OCI-LY7 (cell line): ENCODE measurements at regions not wholly inside any gene's neighbourhood (a gene's known extent, or its start where the extent isn't known, plus 50 kb on each side); places are given as distances from the start of the nearest gene placed in this dataset.

Experiments
- BruUV-seq: library from RNA; stranded (reverse); fragments of 400-500 nt; replicated peaks from 2 replicates; lab custom pipeline; 2021; lab: Mats Ljungman, UMichigan
- CTCF ChIA-PET: fragments of 300-600 bp; sonication (Branson Sonifier 250); formaldehyde crosslinking; loops from one replicate; lab custom pipeline; 2022; ENCODE audit warnings: antibody characterized with exemption; ENCODE audit not compliant: unreplicated experiment; lab: Charles Lee
- POLR2A ChIA-PET: fragments of 300-600 bp; sonication (Branson Sonifier 250); formaldehyde crosslinking; loops from one replicate; lab custom pipeline; 2022; ENCODE audit warnings: antibody characterized with exemption; lab: Charles Lee
- DNase-seq: peaks from one replicate; pipeline ENCODE4 v3.0.0-alpha.2; 2015; ENCODE audit warnings: low spot score
- H2AFZ ChIP-seq: fragments of 200-600 bp; sonication (generic), shearing (Covaris generic); 2 replicates; pipeline ENCODE4 v1.6.1; 2014; ENCODE audit warnings: mild to moderate bottlenecking, antibody characterized with exemption, low read length, moderate library complexity
- H3K27ac ChIP-seq: fragments of 200-600 bp; sonication (generic); 2 replicates; pipeline ENCODE4 v1.5.1; 2014; ENCODE audit warnings: mixed run types, low read depth, mild to moderate bottlenecking, moderate library complexity, low read length, inconsistent platforms; ENCODE audit not compliant: poor library complexity, severe bottlenecking
- H3K36me3 ChIP-seq: fragments of 200-600 bp; sonication (generic); 2 replicates; pipeline ENCODE4 v1.6.1; 2014; ENCODE audit warnings: mild to moderate bottlenecking, antibody characterized with exemption, low read length, moderate library complexity, mixed read lengths; ENCODE audit not compliant: insufficient read depth
- H3K4me1 ChIP-seq: fragments of 200-600 bp; sonication (generic); 2 replicates; pipeline ENCODE4 v1.5.1; 2014; ENCODE audit warnings: mild to moderate bottlenecking, low read length; ENCODE audit not compliant: insufficient read depth, poor library complexity, severe bottlenecking
- H3K4me2 ChIP-seq: fragments of 200-600 bp; sonication (generic); 2 replicates; pipeline ENCODE4 v1.6.1; 2014; ENCODE audit warnings: mild to moderate bottlenecking, low read length
- H3K4me3 ChIP-seq: fragments of 200-600 bp; sonication (generic); 2 replicates; pipeline ENCODE4 v1.5.1; 2014; ENCODE audit warnings: mild to moderate bottlenecking, low read depth, low read length; ENCODE audit not compliant: poor library complexity, severe bottlenecking
- H3K79me2 ChIP-seq: fragments of 200-600 bp; sonication (generic); 2 replicates; pipeline ENCODE4 v1.6.1; 2016; ENCODE audit warnings: low read depth, mild to moderate bottlenecking, low read length, moderate library complexity, mixed read lengths; ENCODE audit not compliant: insufficient read depth
- H3K9me2 ChIP-seq: fragments of 200-600 bp; sonication (generic); 2 replicates; pipeline ENCODE4 v1.6.1; 2016; ENCODE audit warnings: mild to moderate bottlenecking, low read length, mixed read lengths; ENCODE audit not compliant: insufficient read depth
- H3K9me3 ChIP-seq: fragments of 200-600 bp; sonication (generic); 2 replicates; pipeline ENCODE4 v1.6.1; 2014; ENCODE audit warnings: mild to moderate bottlenecking, mixed run types, low read length, mixed read lengths
- H4K20me1 ChIP-seq: fragments of 200-600 bp; sonication (generic); 2 replicates; pipeline ENCODE4 v1.6.1; 2014; ENCODE audit warnings: mild to moderate bottlenecking, antibody characterized with exemption, low read length, moderate library complexity, mixed read lengths; ENCODE audit not compliant: insufficient read depth
- CTCF ChIP-seq: fragments of 200-600 bp; sonication (generic); conservative IDR thresholded peaks from 2 replicates; pipeline ENCODE4 v1.5.1; 2014; ENCODE audit warnings: mild to moderate bottlenecking, antibody characterized with exemption, low read length, moderate library complexity, mixed read lengths
- EZH2phosphoT487 ChIP-seq: fragments of 200-600 bp; sonication (generic); IDR thresholded peaks from 2 replicates; pipeline ENCODE4 v1.6.1; 2018; ENCODE audit warnings: low read depth, borderline replicate concordance, mild to moderate bottlenecking, mixed run types, antibody characterized with exemption, low read length, moderate library complexity, mixed read lengths
- intact Hi-C: fragments of 100-400 bp; cut with micrococcal nuclease; formaldehyde crosslinking; loops from one replicate; pipeline ENCODE4 v1.10.0; 2022; ENCODE audit not compliant: unreplicated experiment

GRCh38 chr15:93506646-93507045 lies 417.6 kb upstream of the RGMA start:
- Histone ChIP-seq H3K4me2 (no peak overlapping the region), H3K36me3 (no peaks in the 10 kb centered on the region), H2AFZ (no peak overlapping the region), H3K79me2 (no peaks in the 10 kb centered on the region), H3K4me3 (no peak overlapping the region), H3K9me3 (no peaks in the 10 kb centered on the region), H4K20me1 (no peaks in the 10 kb centered on the region), H3K4me1 (no peaks in the 10 kb centered on the region), H3K9me2 (no peaks in the 10 kb centered on the region), H3K27ac (no peak overlapping the region)
- no TSS peak for BruUV-seq
- ChIA-PET POLR2A (no interaction called here), CTCF (no interaction called here)
- no peak for DNase-seq
- intact Hi-C loops: no loop called here
- TF ChIP-seq EZH2phosphoT487 (no peak), CTCF (no peak)

DNA sequence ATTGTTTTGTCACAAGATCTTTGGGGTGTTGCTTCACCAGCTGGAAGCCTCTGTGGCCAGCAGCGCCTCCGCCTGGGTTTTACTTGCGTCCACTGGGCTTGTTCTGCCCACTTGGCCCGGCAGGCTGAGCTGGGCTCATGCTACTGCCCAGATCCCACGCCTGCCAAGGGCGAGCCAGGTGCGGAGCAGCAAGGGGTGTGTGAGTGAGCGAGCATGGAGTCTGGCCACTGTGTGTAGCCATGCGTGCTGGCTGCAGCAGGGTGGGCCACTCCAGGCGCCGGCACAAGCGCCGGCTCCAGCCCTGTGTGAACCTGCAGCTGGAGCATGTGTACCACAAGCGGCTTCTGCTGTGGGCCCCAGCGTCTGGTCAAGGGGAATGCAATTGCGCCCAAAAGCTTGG lies 416.5 kb upstream of the RGMA start:
- no peaks in the 10 kb centered on the region for H3K9me3 ChIP-seq
- DNase-seq: no peak
- no peak overlapping the region for H2AFZ ChIP-seq
- H3K4me1 ChIP-seq: no peaks in the 10 kb centered on the region
- H3K27ac ChIP-seq: no peak overlapping the region
- H3K4me2 ChIP-seq: no peak overlapping the region
- no peaks in the 10 kb centered on the region for H4K20me1 ChIP-seq
- H3K36me3 ChIP-seq: no peaks in the 10 kb centered on the region
- no peaks in the 10 kb centered on the region for H3K79me2 ChIP-seq
- TF ChIP-seq EZH2phosphoT487: no peak
- no peak for TF ChIP-seq CTCF
- no peak overlapping the region for H3K4me3 ChIP-seq
- BruUV-seq: no TSS peak
- POLR2A ChIA-PET: no interaction called here
- CTCF ChIA-PET: no interaction called here
- intact Hi-C loops: no loop called here
- H3K9me2 ChIP-seq: no peaks in the 10 kb centered on the region

GRCh38 chr15:93501946-93502345 lies 412.9 kb upstream of the RGMA start:
- Histone ChIP-seq H4K20me1 (no peaks in the 10 kb centered on the region), H3K4me1 (no peaks in the 10 kb centered on the region), H3K9me3 (no peaks in the 10 kb centered on the region), H3K4me3 (no peak overlapping the region), H3K9me2 (no peaks in the 10 kb centered on the region), H3K79me2 (no peaks in the 10 kb centered on the region), H3K36me3 (no peaks in the 10 kb centered on the region), H3K4me2 (no peak overlapping the region), H2AFZ (no peak overlapping the region), H3K27ac (no peak overlapping the region)
- ChIA-PET POLR2A (no interaction called here), CTCF (no interaction called here)
- no peak for TF ChIP-seq CTCF
- no peak for TF ChIP-seq EZH2phosphoT487
- intact Hi-C loops: no loop called here
- no peak for DNase-seq
- no TSS peak for BruUV-seq
